Muscle of back (tissue), 3 donors: ENCODE measurements at regions not wholly inside any gene's neighbourhood (a gene's known extent, or its start where the extent isn't known, plus 50 kb on each side); places are given as distances from the start of the nearest gene placed in this dataset.
"Not testable (repeated sequence)": the region's sequence is repeated elsewhere in the genome, so short reads cannot be mapped to it uniquely, and the experiment has no call there.

Experiments used
- DNase-seq, 3 donors: peaks; one replicate each; pipeline versions ENCODE4 v3.0.0 to v3.0.0-alpha.2; 2013

DNA sequence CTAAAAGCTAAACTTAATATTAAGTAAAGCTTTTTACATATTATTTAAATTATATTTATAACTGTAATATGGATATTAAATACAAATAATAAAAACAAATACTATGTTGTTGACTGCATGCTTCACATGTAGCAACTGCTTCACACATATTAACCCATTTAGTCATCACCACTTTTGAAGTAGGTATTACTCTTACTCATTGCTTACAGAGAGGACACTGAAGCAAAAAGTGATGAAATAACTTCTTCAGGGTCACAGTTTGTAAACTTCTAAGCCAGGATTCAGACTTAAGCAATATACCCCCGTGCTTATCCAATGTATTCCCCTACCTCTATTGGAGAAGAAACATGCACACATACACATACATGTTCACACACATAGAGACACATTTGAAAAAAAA lies 166.6 kb downstream of the DKK2 start:
- no peak for DNase-seq

GRCh38 chr4:106868381-106869035 lies 167.6 kb downstream of the DKK2 start:
- DNase-seq = peak; percentile 18 to 63 (median 58)

DNA sequence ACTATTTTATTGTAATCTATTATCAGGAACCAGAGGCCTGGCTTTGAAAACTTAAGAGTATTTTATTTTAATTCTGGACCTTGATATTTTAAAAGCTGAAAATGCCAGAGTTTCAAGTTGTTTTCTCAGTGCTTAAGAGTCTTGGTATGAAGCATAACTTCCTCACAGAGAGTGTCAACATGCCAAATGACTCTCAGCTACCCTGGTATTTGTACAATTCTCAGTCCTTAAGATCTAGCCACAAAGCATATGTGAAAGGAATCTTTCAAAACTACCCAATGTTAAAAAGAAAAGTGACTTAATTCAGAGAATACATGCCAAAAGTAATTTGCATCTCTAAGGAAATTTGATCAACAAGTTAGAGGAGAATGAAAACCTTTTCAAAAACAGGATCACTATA lies 171.9 kb downstream of the DKK2 start:
- DNase-seq = peak in 2 of 3 donors; percentile 21 to 69

DNA sequence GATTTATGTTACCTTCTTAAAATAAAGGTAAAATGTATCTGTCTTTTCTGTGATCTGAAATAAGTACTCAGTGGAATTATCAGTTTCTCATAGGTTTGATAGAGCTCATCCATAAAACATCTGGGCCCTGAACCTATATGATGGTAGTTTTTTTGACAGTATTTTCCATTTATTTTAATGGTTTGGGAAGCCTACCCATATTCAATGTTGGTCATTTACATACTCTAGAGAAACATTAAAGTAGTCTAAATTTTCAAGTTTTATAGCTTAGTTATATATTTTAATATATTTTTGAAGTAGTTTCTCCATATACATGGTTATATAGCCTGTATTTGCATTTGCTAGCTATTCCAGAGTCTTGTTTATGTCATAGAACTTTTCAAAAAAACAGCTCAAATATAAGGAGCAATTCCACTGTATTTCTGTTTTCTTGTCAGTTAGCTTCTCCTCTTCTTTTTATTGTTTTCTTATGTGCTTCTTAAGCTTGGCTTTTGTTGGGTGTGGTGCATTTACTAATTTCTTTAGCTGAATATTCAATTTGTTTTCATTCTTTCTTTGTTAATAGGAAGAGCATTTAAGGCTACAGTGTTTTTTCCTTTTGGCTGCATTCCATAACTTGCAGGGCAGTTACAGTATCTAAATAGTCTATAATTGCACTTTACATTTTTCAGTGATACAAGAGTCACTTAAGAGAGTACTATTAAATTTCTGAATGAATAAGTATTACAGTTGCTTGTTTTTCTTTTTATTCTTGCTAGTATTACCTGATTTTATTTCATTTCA lies 181.4 kb downstream of the DKK2 start:
- peak in 1 of 3 donors; percentile 24 for DNase-seq

DNA sequence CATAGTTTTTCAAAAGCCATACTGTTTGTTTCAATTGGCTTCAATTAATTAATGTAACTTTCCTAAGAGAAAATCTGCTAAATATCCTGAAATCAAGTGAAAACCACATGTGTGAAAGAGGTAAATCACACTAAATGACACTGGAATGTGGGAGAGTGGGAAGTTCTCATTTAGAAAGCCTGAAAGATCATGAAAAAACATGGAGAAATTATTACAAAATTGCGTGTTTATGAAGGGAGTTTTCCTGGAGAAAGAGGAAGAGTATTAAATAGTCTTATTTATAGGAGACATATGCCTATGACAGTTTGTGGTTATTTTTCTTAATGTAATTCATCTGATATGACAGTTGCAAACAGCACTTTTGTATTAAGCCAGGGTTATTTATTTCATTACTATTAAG lies 183.7 kb downstream of the DKK2 start:
- DNase-seq = no peak

DNA sequence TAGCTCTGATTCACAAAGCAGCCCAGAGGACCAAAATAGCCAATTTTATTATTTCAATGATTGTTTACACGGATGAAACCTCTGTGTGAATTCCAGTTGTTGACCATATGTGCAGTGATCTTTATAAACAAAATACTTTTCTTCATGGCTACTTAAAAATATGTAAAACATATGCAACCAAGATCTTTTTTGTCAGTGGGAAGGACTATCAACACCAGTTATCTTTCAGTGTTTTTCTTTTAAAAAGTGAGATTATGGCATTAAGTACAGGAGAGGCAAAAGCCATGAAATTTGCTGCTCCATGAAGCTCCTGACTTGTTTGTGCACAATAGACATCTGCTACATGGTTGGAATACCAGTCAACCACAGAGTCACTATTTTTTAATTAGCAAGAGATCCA lies 184.4 kb downstream of the DKK2 start:
- no peak for DNase-seq

- DNase-seq = no peak
Observed at GRCh38 chr4:106850691-106851090, 185.4 kb downstream of the DKK2 start.

DNA sequence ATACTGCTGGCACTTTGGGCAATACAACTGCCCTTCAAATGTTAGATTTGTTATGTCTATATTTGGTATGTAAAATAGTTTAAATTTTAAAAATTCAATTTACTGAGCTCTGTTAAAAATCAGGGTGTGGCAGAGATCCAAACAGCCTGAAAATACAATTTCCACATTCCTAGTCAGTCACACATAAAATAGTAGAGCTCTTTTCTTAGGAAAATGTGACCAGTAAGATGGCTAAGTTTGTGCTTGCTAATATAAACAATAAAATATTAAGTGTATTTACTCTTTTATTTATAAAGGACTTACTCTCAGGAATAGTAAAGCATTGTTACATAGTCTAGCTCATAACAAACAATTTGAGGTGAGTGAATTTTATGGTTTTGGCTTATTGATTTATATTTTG lies 200.2 kb downstream of the DKK2 start:
- peak in 2 of 3 donors; percentile 22 to 57 for DNase-seq

GRCh38 chr4:106830879-106831278 lies 205.2 kb downstream of the DKK2 start:
- DNase-seq = no peak

GRCh38 chr4:106818764-106819163 lies 217.3 kb downstream of the DKK2 start:
- peak in 1 of 3 donors; percentile 27 for DNase-seq

- DNase-seq = peak in 1 of 3 donors; percentile 55
Observed at GRCh38 chr4:106816496-106816895, 219.6 kb downstream of the DKK2 start.

- DNase-seq = no peak
Observed at GRCh38 chr4:106810122-106810521, 226.0 kb downstream of the DKK2 start.

DNA sequence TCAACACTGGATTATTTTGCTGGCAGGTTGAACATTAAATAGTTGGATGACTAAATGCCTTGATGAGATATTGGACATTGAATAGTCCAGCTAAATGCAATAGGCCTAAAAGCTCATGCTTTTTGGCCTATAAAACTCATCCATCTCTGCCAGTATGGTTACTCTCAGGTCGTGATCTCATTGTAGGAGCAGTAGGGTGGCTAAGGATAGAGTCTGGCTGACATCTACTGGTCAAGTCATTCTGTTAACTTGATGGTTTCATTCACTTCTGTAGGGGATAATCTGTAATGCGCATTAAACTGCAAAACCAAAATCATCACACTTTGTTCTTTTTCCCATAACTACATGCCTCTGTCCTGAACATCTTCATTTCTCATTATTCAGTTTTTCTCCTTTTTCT lies 227.0 kb downstream of the DKK2 start:
- DNase-seq = peak; percentile 12 to 31 (median 23)

GRCh38 chr4:106806158-106806797 lies 229.8 kb downstream of the DKK2 start:
- no peak for DNase-seq

DNA sequence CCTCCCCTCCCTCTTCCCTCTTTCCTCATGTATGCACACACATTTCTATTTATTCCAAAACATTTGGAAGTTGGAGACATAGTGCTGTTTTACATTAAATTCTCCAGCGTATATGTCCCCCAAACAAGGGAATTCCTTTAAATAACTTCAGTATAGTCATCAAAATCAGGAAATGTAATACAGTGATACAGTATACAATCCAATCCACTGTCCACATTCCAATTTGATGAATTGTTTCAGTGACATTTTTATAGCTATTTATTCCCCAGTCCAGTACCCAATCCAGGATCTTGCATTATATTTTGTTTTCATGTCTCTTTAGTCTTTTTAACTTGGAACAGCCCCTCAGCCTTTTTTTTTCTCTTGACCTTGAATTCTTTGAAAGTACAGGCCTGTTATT lies 233.0 kb downstream of the DKK2 start:
- peak in 2 of 3 donors; percentile 38 to 44 for DNase-seq

- peak in 2 of 3 donors; percentile 20 to 53 for DNase-seq
Observed at GRCh38 chr4:106801386-106801785, 234.7 kb downstream of the DKK2 start.

DNA sequence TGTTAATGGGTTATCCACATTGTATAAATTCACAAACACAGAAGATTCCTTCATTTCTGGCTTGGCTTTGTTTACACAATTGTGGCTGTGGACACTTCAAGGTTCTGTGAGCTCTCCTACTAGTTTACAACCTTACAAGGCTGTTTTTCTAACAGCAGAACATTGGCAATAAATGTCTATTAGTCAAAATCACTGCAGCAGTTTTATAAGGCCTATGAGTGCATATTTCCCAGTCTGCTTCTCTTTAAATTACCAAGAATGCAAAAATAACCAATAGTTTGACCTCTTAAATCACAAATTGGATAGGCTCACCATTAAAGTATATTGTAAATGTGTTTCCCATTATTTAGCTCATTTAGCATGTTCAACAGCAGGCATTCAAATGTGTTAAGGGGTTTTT lies 239.2 kb downstream of the DKK2 start:
- DNase-seq = no peak

GRCh38 chr4:106795326-106795725 lies 240.8 kb downstream of the DKK2 start:
- no peak for DNase-seq

DNA sequence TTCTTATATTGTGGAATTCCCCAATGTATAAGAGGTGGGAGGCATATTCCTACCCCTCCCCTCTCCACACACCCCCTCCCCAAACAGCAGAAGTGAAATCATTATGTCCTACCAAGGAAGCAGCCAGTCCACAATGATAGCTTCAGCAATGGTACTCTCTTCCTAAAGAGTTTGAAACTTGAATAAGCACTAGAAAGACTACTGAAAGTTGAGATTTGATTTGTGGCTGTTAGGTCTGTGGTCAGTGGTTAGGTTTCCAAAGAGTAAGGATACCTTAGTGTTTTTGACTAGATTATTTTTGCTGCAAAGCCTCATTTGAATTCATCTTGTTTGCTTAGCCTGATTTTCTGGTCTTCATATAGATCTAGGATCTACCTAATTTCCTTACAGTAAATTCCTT lies 242.2 kb downstream of the DKK2 start:
- no peak for DNase-seq

DNA sequence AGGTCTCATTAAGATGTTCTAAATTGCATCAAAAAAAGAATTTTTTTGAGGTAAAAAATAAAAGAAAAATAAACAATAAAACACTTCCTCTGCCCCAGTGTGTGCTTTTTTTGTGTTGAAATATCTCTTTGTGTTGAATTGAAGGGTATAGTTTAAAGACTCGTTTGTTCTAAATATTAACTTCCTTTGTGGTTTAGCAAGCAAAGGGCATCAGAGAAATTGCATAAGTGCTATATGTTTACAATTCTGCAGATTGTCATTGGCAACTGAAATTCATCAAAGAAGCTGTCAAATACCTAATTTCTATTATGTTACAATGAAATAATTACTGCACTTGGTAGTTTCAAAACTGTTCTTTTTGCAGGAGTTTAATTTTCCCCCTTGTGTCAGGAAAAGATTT lies 260.5 kb downstream of the DKK2 start:
- DNase-seq = no peak

DNA sequence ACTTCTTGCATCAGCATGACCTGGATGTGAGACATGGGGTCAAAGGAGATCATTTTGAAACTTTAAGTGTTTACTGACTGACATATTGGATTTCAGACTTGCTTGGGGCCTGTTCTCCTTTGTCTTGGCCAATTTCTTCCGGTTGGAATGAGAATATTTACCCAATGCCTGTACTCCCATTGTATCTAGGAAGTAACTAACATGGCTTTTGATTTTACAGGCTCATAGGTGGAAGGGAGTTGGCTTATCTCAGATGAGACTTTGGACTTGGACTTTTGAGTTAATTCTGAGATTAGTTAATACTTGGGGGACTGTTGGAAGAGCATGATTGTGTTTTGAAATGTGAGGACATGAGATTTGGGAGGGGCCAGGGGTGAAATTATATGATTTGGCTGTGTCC lies 262.1 kb downstream of the DKK2 start:
- not testable (repeated sequence) for DNase-seq

DNA sequence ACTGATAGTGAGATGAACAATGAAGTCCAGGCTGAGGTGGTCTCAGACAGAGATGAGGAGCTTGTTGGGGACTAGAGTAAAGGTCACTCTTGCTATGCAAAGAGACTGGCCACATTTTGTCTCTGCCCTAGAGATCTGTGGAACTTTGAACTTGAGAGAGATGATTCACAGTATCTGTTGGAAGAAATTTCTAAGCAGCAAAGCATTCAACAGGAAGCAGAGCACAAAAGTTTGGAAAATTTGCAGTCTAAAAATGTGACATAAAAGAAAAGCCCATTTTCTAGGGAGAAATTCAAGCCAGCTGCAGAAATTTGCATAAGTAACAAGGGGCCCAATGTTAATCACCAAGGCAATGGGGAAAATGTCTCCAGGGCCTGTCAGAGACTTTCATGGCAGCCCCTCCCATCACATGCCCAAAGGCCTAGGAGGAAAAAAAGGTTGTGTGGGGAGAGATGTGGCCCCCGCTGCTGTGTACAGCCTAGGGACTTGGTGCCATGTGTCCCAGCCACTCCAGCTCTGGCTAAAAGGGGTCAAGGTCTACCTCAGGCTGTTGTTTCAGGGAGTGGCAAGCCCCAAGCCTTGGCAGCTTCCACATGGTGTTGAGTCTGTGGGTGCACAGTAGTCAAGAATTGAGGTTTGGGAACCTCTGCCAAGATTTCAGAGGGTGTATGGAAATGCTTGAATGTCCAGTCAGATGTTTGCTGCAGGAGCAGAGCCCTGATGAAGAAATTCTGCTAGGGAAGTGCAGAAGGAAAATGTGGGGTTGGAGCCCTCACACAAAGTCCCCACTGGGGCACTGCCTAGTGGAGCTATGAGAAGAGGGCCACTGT lies 262.8 kb downstream of the DKK2 start:
- DNase-seq = no peak
